ENCODE measurements at regions not wholly inside any gene's neighbourhood (a gene's known extent, or its start where the extent isn't known, plus 50 kb on each side); places are given as distances from the start of the nearest gene placed in this dataset.
"Not testable (repeated sequence)": the region's sequence is repeated elsewhere in the genome, so short reads cannot be mapped to it uniquely, and the experiment has no call there.

DNA sequence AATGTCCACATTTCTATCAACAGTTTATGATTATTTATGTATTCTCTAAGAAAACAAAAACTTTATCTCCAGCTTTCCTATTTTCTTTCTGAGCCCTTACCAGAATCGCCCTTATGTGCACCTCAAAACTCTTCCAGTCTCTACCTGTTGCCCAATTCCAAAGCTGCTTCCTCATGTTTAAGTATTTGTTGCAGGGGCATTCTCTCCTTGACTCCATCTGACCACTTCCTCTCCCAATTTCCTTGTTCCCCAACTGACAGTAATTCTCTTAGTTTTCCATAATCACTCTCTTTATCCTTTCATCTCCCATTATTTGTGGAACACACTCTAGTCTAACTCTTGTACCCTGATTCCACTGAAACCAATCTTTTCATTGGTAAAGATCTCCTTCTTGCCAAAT, 105.4 kb upstream of the RBBP8 start:
- no peak for DNase-seq (ENCODE audit: low read depth)
- TF ChIP-seq, protein P1, sequence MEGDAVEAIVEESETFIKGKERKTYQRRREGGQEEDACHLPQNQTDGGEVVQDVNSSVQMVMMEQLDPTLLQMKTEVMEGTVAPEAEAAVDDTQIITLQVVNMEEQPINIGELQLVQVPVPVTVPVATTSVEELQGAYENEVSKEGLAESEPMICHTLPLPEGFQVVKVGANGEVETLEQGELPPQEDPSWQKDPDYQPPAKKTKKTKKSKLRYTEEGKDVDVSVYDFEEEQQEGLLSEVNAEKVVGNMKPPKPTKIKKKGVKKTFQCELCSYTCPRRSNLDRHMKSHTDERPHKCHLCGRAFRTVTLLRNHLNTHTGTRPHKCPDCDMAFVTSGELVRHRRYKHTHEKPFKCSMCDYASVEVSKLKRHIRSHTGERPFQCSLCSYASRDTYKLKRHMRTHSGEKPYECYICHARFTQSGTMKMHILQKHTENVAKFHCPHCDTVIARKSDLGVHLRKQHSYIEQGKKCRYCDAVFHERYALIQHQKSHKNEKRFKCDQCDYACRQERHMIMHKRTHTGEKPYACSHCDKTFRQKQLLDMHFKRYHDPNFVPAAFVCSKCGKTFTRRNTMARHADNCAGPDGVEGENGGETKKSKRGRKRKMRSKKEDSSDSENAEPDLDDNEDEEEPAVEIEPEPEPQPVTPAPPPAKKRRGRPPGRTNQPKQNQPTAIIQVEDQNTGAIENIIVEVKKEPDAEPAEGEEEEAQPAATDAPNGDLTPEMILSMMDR (IDR thresholded peaks at IDR 0.05; ENCODE audit: low read depth, low read length, missing control alignments): no peak
- no peak overlapping the region for H3K4me3 ChIP-seq (ENCODE audit: low read depth, low read length)

DNA sequence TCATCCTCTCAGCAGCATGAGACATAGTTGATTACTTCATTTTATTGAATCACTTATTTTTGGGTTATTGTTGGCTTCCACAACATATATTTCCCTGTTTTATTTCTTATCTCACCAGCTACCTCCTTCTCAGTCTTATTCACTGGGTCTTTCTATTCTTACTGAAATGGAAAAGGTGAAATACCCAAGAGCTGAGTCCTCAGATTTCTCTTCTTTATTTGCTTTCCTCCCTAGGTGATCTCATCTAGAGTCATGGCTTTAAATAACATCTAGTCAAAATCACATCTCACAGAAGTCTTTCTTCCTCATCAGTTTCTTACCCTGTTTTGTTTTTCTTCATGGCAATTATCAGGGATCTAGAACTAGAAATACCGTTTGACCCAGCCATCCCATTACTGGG, 105.0 kb upstream of the RBBP8 start:
- TF ChIP-seq, protein P1 (IDR thresholded peaks at IDR 0.05; ENCODE audit: low read depth, low read length, missing control alignments): no peak
- H3K4me3 ChIP-seq (ENCODE audit: low read depth, low read length): no peak overlapping the region

GRCh38 chr18:22828583-22828982, 104.5 kb upstream of the RBBP8 start:
- H3K4me3 ChIP-seq (ENCODE audit: low read depth, low read length); DNase-seq (ENCODE audit: low read depth): not testable (repeated sequence)

More for the DNA sequence above, 105.0 kb upstream of the RBBP8 start:
- no peak for DNase-seq (ENCODE audit: low read depth)

GRCh38 chr18:22829781-22830180, 103.3 kb upstream of the RBBP8 start:
- H3K4me3 ChIP-seq (ENCODE audit: low read depth, low read length): no peak overlapping the region
- DNase-seq (ENCODE audit: low read depth): no peak
- TF ChIP-seq, protein P1 (IDR thresholded peaks at IDR 0.05; ENCODE audit: low read depth, low read length, missing control alignments): no peak

GRCh38 chr18:22830511-22830910, 102.6 kb upstream of the RBBP8 start:
- TF ChIP-seq, protein P1 (IDR thresholded peaks at IDR 0.05; ENCODE audit: low read depth, low read length, missing control alignments): no peak
- no peak for DNase-seq (ENCODE audit: low read depth)
- H3K4me3 ChIP-seq (ENCODE audit: low read depth, low read length): no peak overlapping the region

- DNase-seq (ENCODE audit: low read depth): no peak
- TF ChIP-seq, protein P1 (IDR thresholded peaks at IDR 0.05; ENCODE audit: low read depth, low read length, missing control alignments): no peak
- no peak overlapping the region for H3K4me3 ChIP-seq (ENCODE audit: low read depth, low read length)
These were observed 101.7 kb upstream of the RBBP8 start for GRCh38 chr18:22831441-22831904.

DNA sequence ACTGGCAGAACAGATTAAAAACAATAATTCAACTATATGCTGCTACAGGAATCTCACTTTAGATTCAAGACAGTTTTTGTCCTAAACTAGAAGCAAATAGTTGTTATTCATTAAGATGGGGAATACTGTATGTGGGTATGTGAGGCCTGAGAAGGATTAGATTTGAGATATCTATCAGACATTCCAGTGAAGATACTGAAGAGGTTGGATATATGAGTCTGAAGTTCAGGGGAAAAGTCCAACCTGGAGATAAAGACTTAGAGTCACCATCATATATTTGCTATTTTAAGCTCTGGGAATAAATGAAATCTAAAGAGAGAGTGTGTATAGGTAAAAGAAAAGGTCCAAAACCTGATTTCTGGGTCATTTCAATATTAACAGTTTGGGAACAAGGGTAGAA, 96.2 kb upstream of the RBBP8 start:
- H3K4me3 ChIP-seq (ENCODE audit: low read depth, low read length): no peak overlapping the region
- TF ChIP-seq, protein P1 (IDR thresholded peaks at IDR 0.05; ENCODE audit: low read depth, low read length, missing control alignments): no peak
- no peak for DNase-seq (ENCODE audit: low read depth)

Data from GM12864 (cell line).